Right renal cortex interstitium (tissue), 3 donors: ENCODE measurements at regions not wholly inside any gene's neighbourhood (a gene's known extent, or its start where the extent isn't known, plus 50 kb on each side); places are given as distances from the start of the nearest gene placed in this dataset.

Experiments
- DNase-seq, 3 donors: peaks; one replicate each; pipeline ENCODE4 v3.0.0-alpha.2; 2013; ENCODE audit warnings: low read depth in 3 of 3, low spot score in 2 of 3

GRCh38 chr13:44089452-44089851 is 209.7 kb downstream of the LACC1 start:
- no peak for DNase-seq

- no peak for DNase-seq
Measured at GRCh38 chr13:44092078-44092970, 212.6 kb downstream of the LACC1 start.

GRCh38 chr13:44093607-44094564 is 214.2 kb downstream of the LACC1 start:
- DNase-seq, result no peak

GRCh38 chr13:44096901-44097300 is 217.2 kb downstream of the LACC1 start:
- no peak for DNase-seq

GRCh38 chr13:44098559-44098958 is 218.9 kb downstream of the LACC1 start:
- DNase-seq, result no peak

GRCh38 chr13:44101347-44102083 is 221.8 kb downstream of the LACC1 start:
- no peak for DNase-seq

GRCh38 chr13:44103429-44104196 is 223.9 kb downstream of the LACC1 start:
- no peak for DNase-seq

- DNase-seq, result no peak
Measured at GRCh38 chr13:44104197-44104490, 224.4 kb downstream of the LACC1 start.

GRCh38 chr13:44104969-44105368 is 225.3 kb downstream of the LACC1 start:
- DNase-seq, result no peak

- DNase-seq, result no peak
Measured at GRCh38 chr13:44106266-44107152, 226.8 kb downstream of the LACC1 start.

- DNase-seq, result no peak
Measured at GRCh38 chr13:44107357-44108121, 227.8 kb downstream of the LACC1 start.

- DNase-seq, result no peak
Measured at GRCh38 chr13:44108331-44108858, 228.7 kb downstream of the LACC1 start.

GRCh38 chr13:44110091-44110621 is 230.5 kb downstream of the LACC1 start:
- DNase-seq, result no peak

GRCh38 chr13:44111701-44112100 is 232.0 kb downstream of the LACC1 start:
- no peak for DNase-seq

GRCh38 chr13:44112700-44113329 is 233.1 kb downstream of the LACC1 start:
- DNase-seq, result no peak

GRCh38 chr13:44116562-44117332 is 237.0 kb downstream of the LACC1 start:
- no peak for DNase-seq

- DNase-seq, result no peak
Measured at GRCh38 chr13:44117351-44117750, 237.6 kb downstream of the LACC1 start.
